ENCODE measurements at regions not wholly inside any gene's neighbourhood (a gene's known extent, or its start where the extent isn't known, plus 50 kb on each side); places are given as distances from the start of the nearest gene placed in this dataset.
A peak's percentile ranks its signal among the peaks of the same experiment; 100 is the strongest.

DNA sequence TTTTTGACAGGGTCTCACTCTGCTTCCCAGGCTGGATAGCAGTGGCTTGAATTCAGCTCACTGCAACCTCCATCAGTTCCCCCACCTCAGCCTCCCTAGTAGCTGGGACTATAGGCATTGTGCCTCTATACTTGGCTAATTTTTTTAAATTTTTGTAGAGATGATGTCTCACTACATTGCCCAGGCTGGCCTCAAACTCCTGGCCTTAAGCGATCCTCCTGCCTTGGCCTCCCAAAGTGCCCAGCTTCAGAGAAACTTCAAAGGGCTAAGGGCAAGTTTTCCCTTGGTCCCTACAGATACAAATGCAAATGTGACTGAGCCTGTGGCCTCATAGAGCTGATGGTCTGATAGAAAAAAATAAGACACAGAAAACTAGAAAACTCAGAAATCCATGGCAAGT lies 52.9 kb upstream of the PRRC2C start:
- H2BK15ac ChIP-seq (ENCODE audit: low read depth, low read length) = no peak overlapping the region
- no peak overlapping the region for H4K91ac ChIP-seq (ENCODE audit: insufficient read length, low read depth, low read length)
- Mint-ChIP-seq H3K4me1 (peaks cover 47 to 51% of the 10 kb centered on the region in 2 experiments), H3K27me3 (ENCODE audit: low read depth) (peaks cover 8% of the 10 kb centered on the region; the same call in 1 of the 2 replicates), H3K4me3 (peak overlapping the region in 1 of 2 experiments; percentile 30; a peak in 1 of 5 replicates), H3K36me3 (ENCODE audit: insufficient read depth in 1 of 3, low read depth in 3 of 3) (peaks cover 15 to 25% (median 20%) of the 10 kb centered on the region in 3 experiments), H3K27ac (peak overlapping the region; percentile 87 to 96 (median 93); a peak in 6 of 7 replicates), H3K9me3 (peaks cover 25 to 26% of the 10 kb centered on the region in 2 experiments)
- H3K23me2 ChIP-seq (ENCODE audit: insufficient read length, low read depth, low read length, poor library complexity, severe bottlenecking) = no peaks in the 10 kb centered on the region
- H3K14ac ChIP-seq (ENCODE audit: insufficient read depth, low read length) = no peak overlapping the region
- H2BK120ac ChIP-seq (ENCODE audit: low read depth, low read length, poor library complexity, severe bottlenecking) = no peak overlapping the region
- TF ChIP-seq, protein P1, sequence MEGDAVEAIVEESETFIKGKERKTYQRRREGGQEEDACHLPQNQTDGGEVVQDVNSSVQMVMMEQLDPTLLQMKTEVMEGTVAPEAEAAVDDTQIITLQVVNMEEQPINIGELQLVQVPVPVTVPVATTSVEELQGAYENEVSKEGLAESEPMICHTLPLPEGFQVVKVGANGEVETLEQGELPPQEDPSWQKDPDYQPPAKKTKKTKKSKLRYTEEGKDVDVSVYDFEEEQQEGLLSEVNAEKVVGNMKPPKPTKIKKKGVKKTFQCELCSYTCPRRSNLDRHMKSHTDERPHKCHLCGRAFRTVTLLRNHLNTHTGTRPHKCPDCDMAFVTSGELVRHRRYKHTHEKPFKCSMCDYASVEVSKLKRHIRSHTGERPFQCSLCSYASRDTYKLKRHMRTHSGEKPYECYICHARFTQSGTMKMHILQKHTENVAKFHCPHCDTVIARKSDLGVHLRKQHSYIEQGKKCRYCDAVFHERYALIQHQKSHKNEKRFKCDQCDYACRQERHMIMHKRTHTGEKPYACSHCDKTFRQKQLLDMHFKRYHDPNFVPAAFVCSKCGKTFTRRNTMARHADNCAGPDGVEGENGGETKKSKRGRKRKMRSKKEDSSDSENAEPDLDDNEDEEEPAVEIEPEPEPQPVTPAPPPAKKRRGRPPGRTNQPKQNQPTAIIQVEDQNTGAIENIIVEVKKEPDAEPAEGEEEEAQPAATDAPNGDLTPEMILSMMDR (conservative IDR thresholded peaks at IDR 0.05) = no peak
- H3K18ac ChIP-seq (ENCODE audit: insufficient read length, low read depth, low read length) = no peak overlapping the region
- no CpG with 5 or more reads among the region's 1 CpG for WGBS (ENCODE audit: extremely low coverage, insufficient read length, low lambda C conversion rate)
- no peaks in the 10 kb centered on the region for H4K20me1 ChIP-seq (ENCODE audit: control insufficient read depth, insufficient read depth, insufficient read length)
- peak overlapping the region; percentile 42 for H2BK12ac ChIP-seq (ENCODE audit: insufficient read length, low read depth, low read length)
- H2BK20ac ChIP-seq (ENCODE audit: low read depth, low read length, poor library complexity, severe bottlenecking) = no peak overlapping the region
- H3K9ac ChIP-seq (ENCODE audit: extremely low read depth, insufficient read length, low read length) = no peak overlapping the region
- H3K4ac ChIP-seq (ENCODE audit: low read depth, low read length) = no peak overlapping the region
- no peak for DNase-seq
- H3T11ph ChIP-seq (ENCODE audit: low read length) = no peak overlapping the region
- no peaks in the 10 kb centered on the region for H3K79me1 ChIP-seq (ENCODE audit: insufficient read depth, low read depth, low read length, poor library complexity, severe bottlenecking)
- H2AK5ac ChIP-seq (ENCODE audit: insufficient read length, low read length) = no peak overlapping the region
- H3K27ac ChIP-seq (ENCODE audit: insufficient read length, low read depth, low read length) = no peak overlapping the region
- no peaks in the 10 kb centered on the region for H3K27me3 ChIP-seq (ENCODE audit: insufficient read depth, low read length)
- no peak overlapping the region for H4K5ac ChIP-seq (ENCODE audit: insufficient read length, low read depth, low read length)
- no peak overlapping the region for H2BK5ac ChIP-seq (ENCODE audit: insufficient read length, low read length)
- peaks cover 8% of the 10 kb centered on the region for H3K9me3 ChIP-seq (ENCODE audit: control insufficient read depth, low read depth, low read length)
- peaks cover 3% of the 10 kb centered on the region; the same call in 1 of the 2 replicates for H3K4me1 ChIP-seq (ENCODE audit: insufficient read depth, low read length)
- H4K8ac ChIP-seq (replicated peaks; ENCODE audit: insufficient read length, low read depth, low read length) = no peak overlapping the region
- no peak overlapping the region for H3K56ac ChIP-seq (ENCODE audit: insufficient read length, low read depth, low read length)
- H3K79me2 ChIP-seq (ENCODE audit: insufficient read depth, low read length) = no peaks in the 10 kb centered on the region
- H2AFZ ChIP-seq (ENCODE audit: low read length) = no peak overlapping the region
- H3K4me2 ChIP-seq (ENCODE audit: insufficient read depth, insufficient read length, low read length) = no peak overlapping the region
- no peak overlapping the region for H3K23ac ChIP-seq (ENCODE audit: insufficient read length, low read depth, low read length)
